BE2C (cell line): ENCODE measurements at regions not wholly inside any gene's neighbourhood (a gene's known extent, or its start where the extent isn't known, plus 50 kb on each side); places are given as distances from the start of the nearest gene placed in this dataset.

Source experiments
- DNase-seq: peaks from one replicate; pipeline ENCODE4 v3.0.0-alpha.2; 2020
- H3K27me3 ChIP-seq: fragments of 250-450 bp; sonication (Bioruptor Pico); 2 replicates; pipeline ENCODE4 v1.5.1; 2020; ENCODE audit warnings: mild to moderate bottlenecking
- H3K36me3 ChIP-seq: fragments of 250-450 bp; sonication (Bioruptor Pico); 2 replicates; pipeline ENCODE4 v1.5.1; 2020; ENCODE audit warnings: mild to moderate bottlenecking
- H3K4me1 ChIP-seq: fragments of 250-450 bp; sonication (Bioruptor Pico); 2 replicates; pipeline ENCODE4 v1.5.1; 2020
- H3K4me3 ChIP-seq: 2 replicates; pipeline ENCODE4 v1.5.1; 2011; ENCODE audit warnings: low read depth, low read length
- H3K9me3 ChIP-seq: fragments of 250-450 bp; sonication (Bioruptor Pico); 2 replicates; pipeline ENCODE4 v1.5.1; 2020
- TF ChIP-seq, protein P1 (sequence below): IDR thresholded peaks from 2 replicates; pipeline ENCODE4 v1.5.1; 2012; ENCODE audit warnings: mild to moderate bottlenecking, low read depth, low read length

DNA sequence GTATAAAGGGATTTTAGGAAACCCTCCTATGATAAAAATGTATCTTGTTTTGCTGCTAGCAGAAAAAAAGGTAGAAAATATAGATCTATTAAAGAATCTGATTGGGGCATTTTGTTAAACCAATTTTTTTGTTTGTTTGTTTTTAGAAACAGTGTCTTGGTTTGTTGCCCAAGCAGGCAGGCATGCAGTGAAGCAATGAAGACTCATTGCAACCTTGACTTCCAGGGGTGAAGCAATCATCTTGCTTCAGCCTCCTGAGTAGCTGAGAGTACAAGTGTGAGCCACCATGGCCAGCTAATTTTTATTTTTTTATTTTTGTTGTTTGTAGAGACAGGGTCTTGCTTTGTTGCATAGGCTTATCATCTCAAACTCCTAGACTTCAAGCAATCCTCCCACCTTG is 755.8 kb upstream of the EDIL3 start:
- H3K4me3 ChIP-seq, result no peak overlapping the region
- no peaks in the 10 kb centered on the region for H3K36me3 ChIP-seq
- DNase-seq, result no peak
- H3K4me1 ChIP-seq, result no peaks in the 10 kb centered on the region
- no peaks in the 10 kb centered on the region for H3K9me3 ChIP-seq
- TF ChIP-seq, protein P1, sequence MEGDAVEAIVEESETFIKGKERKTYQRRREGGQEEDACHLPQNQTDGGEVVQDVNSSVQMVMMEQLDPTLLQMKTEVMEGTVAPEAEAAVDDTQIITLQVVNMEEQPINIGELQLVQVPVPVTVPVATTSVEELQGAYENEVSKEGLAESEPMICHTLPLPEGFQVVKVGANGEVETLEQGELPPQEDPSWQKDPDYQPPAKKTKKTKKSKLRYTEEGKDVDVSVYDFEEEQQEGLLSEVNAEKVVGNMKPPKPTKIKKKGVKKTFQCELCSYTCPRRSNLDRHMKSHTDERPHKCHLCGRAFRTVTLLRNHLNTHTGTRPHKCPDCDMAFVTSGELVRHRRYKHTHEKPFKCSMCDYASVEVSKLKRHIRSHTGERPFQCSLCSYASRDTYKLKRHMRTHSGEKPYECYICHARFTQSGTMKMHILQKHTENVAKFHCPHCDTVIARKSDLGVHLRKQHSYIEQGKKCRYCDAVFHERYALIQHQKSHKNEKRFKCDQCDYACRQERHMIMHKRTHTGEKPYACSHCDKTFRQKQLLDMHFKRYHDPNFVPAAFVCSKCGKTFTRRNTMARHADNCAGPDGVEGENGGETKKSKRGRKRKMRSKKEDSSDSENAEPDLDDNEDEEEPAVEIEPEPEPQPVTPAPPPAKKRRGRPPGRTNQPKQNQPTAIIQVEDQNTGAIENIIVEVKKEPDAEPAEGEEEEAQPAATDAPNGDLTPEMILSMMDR, result no peak
- H3K27me3 ChIP-seq, result no peaks in the 10 kb centered on the region

DNA sequence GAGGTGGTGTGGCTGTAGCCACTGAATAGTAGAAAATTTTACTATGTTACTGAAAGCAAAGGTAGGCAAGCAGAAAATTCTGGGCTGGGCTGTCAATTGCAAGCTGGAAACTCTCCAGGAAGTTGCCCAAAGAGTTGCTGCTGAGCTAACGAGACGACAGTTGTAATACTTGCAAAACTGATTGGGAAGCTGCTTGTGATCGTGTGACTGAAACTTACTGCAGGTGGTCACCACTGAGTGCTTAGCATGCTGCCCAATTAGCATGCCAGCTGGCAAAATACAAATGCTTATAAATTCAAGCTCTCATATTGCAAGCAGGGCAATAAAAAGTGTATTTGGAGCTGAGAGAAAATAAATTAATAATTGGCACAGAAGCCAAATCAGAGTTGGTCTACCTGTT is 758.5 kb upstream of the EDIL3 start:
- TF ChIP-seq, protein P1, result no peak
- Histone ChIP-seq H3K4me1 (no peaks in the 10 kb centered on the region), H3K36me3 (no peaks in the 10 kb centered on the region), H3K9me3 (no peaks in the 10 kb centered on the region), H3K27me3 (no peaks in the 10 kb centered on the region), H3K4me3 (no peak overlapping the region)
- DNase-seq, result no peak

DNA sequence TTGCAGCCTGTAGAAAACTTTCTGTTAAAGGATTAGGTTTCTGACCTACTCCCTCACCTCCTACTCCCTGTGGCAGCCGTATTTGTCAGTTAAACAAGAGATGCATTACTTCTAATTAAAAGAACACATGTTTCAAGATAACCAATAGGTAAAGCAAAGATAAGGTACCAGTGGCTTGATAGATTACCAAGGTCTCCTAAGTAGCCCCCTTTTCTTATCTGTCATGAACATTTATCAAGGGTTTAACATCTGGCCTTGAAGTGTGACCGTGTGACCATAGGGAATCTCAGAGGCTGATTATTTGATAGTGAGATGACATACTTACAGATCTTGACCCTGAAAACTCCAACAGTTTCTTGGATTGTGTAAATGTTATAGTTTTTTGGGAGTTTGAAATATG is 764.0 kb upstream of the EDIL3 start:
- no peak for DNase-seq
- TF ChIP-seq, protein P1, result no peak
- Histone ChIP-seq H3K4me3 (no peak overlapping the region), H3K9me3 (no peaks in the 10 kb centered on the region), H3K36me3 (no peaks in the 10 kb centered on the region), H3K4me1 (0 out of 2 replicates have a peak, but pooled peaks cover 3% of the 10 kb centered on the region), H3K27me3 (no peaks in the 10 kb centered on the region)

DNA sequence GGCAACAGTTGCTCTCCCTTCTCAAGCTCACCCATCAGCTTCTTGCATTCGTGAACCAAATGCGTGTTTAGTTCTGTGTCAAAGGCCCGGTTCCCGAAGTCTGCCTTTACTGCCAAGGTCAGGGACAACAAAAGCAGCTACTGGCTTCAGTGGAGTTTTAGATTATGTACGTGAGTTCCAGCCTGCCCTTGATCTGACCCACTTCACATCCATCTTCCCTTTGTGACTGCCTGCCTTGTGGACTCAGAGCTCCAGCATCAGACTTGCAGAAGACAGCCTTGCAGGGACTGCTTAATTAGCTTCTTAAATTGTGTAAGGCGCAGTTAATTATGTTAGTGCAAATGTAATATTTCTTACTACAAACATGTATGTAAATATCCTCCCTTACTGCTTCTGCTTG is 774.7 kb upstream of the EDIL3 start:
- Histone ChIP-seq H3K27me3 (no peaks in the 10 kb centered on the region), H3K4me3 (no peak overlapping the region), H3K36me3 (no peaks in the 10 kb centered on the region), H3K4me1 (peaks cover 3% of the 10 kb centered on the region; the same call in 1 of the 2 replicates), H3K9me3 (no peaks in the 10 kb centered on the region)
- TF ChIP-seq, protein P1, result no peak
- no peak for DNase-seq

DNA sequence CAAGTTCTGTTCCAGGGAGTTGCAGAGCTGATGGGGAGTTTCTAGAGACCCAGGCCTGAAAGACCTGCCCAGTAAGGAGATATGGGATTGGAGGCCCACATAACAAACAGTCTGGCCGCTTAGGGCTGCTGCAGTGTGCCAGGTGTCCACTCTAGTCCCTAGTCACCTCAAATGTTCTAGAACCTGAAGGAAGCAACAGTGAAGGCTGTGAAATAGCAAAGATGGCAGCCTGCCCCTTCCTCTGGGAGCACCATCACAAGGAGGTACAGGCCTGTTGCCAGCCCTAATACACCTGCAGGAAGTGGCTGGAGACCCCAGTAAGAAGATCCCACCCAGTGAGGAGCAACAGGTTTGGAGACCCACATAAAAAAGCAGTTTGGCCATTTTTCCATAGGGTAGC is 783.8 kb upstream of the EDIL3 start:
- Histone ChIP-seq H3K27me3 (no peaks in the 10 kb centered on the region), H3K36me3 (no peaks in the 10 kb centered on the region), H3K4me3 (no peak overlapping the region), H3K9me3 (no peaks in the 10 kb centered on the region), H3K4me1 (no peaks in the 10 kb centered on the region)
- DNase-seq, result no peak
- TF ChIP-seq, protein P1, result no peak

DNA sequence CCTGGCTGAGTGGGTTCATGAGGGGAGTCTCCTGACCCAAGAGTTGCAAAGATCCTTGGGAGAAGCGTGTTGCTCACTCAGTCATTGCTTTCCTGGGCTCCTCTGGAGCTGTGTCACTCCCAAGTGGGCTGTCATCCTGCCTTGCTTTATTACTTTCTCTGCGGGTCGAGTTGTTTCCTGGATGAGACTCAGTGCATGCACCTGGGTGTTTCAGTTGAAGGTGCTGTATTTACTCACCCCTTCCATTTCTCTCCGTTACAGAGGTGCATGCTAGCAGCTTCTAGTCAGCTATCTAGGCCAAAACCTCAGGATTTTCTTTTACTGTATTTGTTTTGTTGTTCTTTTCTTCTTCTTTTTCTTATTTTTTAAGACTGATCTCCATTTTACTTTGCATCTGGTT is 785.5 kb upstream of the EDIL3 start:
- Histone ChIP-seq H3K4me1 (no peaks in the 10 kb centered on the region), H3K36me3 (no peaks in the 10 kb centered on the region), H3K9me3 (no peaks in the 10 kb centered on the region), H3K4me3 (no peak overlapping the region), H3K27me3 (no peaks in the 10 kb centered on the region)
- no peak for DNase-seq
- TF ChIP-seq, protein P1, result no peak
